UCSD-AML1 (cell line): ENCODE measurements at regions not wholly inside any gene's neighbourhood (a gene's known extent, or its start where the extent isn't known, plus 50 kb on each side); places are given as distances from the start of the nearest gene placed in this dataset.
A peak's percentile ranks its signal among the peaks of the same experiment; 100 is the strongest.

Experiments used
- DNase-seq: peaks from one replicate; lab custom pipeline; 2025; ENCODE audit not compliant: unreplicated experiment; lab: John Stamatoyannopoulos, UW

GRCh38 chr1:222995236-222995580 lies 147.8 kb downstream of the TLR5 start:
- no peak for DNase-seq

- no peak for DNase-seq
Observed at GRCh38 chr1:222995620-222996309, 147.3 kb downstream of the TLR5 start.

- peak; percentile 15 for DNase-seq
Observed at GRCh38 chr1:222996310-222996975, 146.6 kb downstream of the TLR5 start.

GRCh38 chr1:223000632-223001031 lies 142.4 kb downstream of the TLR5 start:
- DNase-seq: no peak

DNA sequence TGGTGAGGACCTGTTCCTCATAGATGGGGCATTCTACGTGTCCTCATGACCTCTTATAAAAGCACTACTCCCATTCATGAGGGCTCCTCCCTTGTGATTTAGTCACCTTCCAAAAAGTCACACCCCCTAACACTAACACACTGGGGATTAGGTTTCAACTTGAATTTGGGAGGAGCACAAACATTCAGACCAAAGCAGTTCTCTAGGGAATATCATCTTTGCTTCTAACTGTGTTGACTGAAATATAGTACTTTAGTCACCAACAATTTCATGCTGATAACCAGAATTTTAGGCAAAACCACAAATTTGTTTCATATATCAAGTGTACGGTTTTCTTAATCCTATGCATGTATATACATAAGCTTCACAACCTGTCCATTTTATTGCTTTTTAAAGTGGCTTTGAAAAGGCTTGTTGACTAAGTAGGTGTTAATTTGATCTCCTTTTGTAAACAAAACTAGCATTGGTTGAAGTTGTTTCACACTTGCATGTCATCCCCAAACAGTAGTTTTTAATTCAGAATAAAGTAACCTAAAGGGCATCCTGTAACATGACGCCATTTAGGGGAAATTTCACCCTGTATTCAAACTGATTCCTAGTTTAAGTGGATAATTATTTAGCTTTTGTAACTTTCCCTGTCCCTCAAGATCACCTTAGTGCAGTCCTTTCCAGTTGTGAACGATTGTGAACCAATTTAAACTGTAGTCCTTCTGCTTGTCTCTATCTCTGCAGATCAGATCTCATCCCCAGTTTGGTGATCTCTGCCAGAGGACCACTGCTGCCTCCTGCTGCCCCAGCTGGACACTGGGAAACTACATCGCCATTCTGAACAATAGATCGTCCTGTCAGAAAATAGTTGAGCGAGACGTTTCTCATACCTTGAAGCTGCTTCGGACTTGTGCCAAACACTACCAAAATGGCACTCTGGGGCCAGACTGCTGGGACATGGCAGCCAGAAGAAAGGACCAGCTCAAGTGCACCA lies 141.1 kb downstream of the TLR5 start:
- DNase-seq: no peak

GRCh38 chr1:223003549-223003948 lies 139.5 kb downstream of the TLR5 start:
- no peak for DNase-seq

- no peak for DNase-seq
Observed at GRCh38 chr1:223006371-223006770, 136.7 kb downstream of the TLR5 start.

DNA sequence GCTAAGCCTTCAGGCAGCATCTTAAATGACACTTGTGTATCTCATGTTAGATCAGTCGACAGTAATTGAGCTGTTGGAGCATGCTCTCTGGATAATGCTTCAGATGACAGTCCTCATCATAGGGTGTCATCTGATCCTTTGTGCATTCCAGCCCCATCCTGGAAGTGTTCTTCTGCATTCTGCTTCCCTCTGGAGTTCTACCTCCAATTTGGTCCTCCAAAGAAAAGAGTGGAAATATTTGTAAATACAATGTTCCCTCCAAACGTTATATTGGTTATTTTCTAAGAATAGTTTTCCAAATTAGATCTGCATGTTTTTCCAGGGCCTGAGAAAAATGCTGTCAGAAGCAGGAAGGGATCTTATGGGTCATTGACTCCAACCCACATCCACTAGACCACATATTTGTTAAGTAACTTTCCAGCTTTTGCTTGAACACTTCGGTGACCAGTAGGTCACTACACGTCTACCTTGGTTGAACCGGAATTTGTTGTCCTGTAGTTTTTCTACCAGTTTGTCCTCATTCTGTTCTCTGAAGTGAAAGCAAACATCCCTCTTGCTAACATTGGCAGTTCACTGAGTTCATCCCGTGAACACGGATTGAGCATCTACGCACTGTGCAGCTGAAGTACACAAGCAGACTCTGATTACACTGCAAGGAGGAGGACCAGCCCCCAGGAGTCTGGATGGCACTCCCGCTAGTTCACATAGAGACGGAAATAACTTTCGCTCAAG lies 136.0 kb downstream of the TLR5 start:
- no peak for DNase-seq

- DNase-seq: no peak
Observed at GRCh38 chr1:223007935-223008334, 135.1 kb downstream of the TLR5 start.

GRCh38 chr1:223008808-223009207 lies 134.2 kb downstream of the TLR5 start:
- DNase-seq: no peak

GRCh38 chr1:223009406-223009805 lies 133.6 kb downstream of the TLR5 start:
- DNase-seq: no peak

DNA sequence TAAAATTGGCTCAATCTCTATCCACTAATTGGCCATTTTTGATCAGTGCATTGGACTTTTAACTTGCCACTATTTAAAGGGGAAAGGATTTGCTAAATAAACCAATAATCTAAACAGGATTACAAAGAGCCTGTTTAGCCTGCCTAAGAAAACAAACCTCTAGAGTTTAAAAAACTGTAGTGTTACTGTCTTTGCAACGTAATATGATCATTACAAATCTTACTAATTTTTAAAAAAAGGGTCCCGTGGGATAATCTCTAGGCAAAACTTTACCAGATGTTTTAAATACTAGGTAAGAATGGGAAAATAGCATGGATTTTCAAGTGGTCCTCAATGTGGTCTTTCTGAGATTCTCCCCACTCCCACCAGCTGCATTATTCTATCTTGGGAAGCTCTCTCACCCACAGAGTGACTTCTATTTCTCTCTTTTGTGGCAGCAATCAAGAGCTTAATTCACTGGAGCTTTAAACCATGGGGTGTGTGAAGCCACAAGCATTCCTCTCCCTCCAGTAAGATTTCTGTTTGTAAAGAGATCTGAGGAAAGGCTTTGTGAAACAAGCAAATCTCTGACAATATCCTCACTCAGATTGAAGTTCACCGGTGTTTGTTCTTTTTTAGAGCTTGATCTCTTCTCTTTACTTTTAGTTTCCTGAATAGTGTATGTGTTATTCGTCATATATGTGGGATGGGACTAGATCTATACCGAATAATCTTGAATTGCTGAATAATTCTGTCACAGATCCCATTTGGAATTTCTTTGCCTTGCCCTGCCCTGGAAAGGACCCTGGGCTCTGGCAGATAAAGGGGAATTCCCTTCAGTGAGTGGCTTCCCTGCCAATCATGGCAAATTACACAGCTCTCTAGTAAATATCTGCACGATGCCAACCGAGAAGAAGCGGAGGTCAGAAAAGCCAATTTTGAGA lies 132.2 kb downstream of the TLR5 start:
- DNase-seq: no peak

DNA sequence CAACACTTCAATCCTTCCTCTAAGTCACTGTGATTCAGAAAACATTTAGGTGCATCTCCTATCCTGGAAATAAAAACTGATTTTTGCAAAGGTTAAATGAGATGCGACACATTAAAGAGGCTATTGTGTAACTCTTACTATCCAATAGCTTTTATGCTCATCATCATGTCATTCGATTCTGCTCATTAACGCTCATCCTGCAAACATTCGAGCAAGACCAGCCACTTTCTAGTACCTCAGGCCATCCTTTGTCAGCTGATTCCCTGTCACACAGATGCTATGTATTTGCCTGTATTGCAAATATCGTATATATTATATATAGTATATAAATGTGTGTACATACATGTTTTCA lies 131.6 kb downstream of the TLR5 start:
- DNase-seq: no peak

- no peak for DNase-seq
Observed at GRCh38 chr1:223012176-223012788, 130.8 kb downstream of the TLR5 start.

DNA sequence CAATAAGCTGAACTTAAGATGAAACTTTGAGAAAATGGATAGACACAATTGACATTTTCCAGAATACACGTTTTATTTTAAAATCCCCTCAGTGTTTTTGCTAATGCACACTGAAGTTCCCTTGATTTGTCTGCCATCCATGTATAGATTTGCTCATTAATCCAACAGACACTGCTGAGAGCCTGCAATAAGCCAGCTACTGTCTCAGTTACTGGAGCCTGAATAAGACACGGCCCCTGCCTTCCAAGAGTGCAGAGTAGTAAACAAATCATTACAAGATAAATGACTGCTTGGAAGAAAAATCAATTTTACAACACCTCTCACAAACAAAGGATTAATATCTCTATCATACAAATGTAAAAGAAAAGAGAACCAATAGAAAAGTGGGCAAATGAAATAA lies 130.1 kb downstream of the TLR5 start:
- DNase-seq: no peak

- no peak for DNase-seq
Observed at GRCh38 chr1:223014142-223014873, 128.7 kb downstream of the TLR5 start.

DNA sequence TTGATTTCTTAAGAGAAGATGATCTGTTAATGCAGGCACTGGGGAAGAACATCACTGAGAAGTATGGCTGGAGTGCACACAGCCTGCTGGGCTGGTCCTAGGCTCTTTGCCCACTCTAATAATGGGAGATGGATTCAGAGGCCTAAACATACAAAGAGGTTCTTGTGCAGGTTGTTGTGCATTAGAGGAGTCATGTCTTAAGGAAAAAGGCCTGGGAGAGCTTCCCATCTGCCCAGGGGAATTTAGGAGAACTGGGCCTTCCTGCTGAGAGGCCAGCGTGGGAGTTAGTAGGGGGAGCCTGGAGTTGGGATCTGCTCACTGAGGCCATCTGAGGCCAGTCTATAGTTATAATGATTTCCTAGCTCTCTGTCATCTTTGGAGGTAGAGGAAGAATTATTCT lies 126.7 kb downstream of the TLR5 start:
- no peak for DNase-seq

DNA sequence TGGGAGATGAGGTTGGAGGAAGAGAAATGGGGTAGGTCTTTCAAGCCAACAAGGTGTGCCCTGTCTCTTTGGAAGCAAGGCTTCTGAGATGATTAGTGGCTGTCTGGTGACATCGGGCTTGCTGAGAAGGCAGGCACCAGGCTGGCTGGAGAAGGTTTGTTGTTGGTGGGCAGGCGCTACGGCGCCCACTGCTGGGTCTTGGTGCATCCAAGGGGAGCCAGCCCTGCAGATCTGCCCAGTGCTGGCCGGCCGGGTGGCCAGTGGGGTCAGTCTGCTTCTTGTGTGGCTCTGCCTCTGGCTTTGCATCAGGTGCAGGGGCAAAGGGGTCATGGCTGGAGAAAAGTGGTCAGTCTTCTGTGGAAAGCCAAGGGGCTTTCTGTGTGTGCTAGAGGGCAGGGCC lies 126.2 kb downstream of the TLR5 start:
- no peak for DNase-seq

DNA sequence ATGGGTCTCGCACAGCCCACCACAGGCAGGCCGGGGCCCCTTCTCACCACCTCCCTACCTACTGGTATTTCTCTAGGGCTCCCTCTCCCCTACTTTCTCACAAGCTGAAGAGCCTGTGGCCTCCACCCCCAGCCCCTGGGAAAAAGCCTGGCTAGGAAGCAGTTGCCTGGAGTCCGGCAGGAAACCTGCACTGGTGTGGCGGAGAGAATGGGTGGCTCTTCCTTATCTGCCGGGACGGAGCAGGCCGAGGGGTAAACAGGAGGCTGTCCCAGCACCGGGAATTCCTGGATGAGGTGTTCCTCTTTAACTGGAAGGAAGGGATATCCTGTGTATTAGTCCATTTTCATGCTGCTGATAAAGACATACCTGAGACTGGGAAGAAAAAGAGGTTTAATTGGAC lies 125.8 kb downstream of the TLR5 start:
- DNase-seq: no peak
